22Rv1 (cell line): ENCODE measurements at regions not wholly inside any gene's neighbourhood (a gene's known extent, or its start where the extent isn't known, plus 50 kb on each side); places are given as distances from the start of the nearest gene placed in this dataset.

Experiments
- CTCF ChIP-seq: fragments of 450-650 bp; IDR thresholded peaks from 2 replicates; pipeline ENCODE4 v1.5.1; 2017; ENCODE audit warnings: mild to moderate bottlenecking
- ZFX ChIP-seq: fragments of 450-650 bp; IDR thresholded peaks from 2 replicates; pipeline ENCODE4 v1.6.1; 2017; ENCODE audit warnings: antibody characterized with exemption, borderline replicate concordance

GRCh38 chr2:64777841-64778240, 124.1 kb upstream of the SERTAD2 start:
- no peak for TF ChIP-seq CTCF
- no peak for TF ChIP-seq ZFX
